HG03520 (cell line): ENCODE measurements at regions not wholly inside any gene's neighbourhood (a gene's known extent, or its start where the extent isn't known, plus 50 kb on each side); places are given as distances from the start of the nearest gene placed in this dataset.
"Not testable (repeated sequence)": the region's sequence is repeated elsewhere in the genome, so short reads cannot be mapped to it uniquely, and the experiment has no call there.

Experiments
- ATAC-seq: cut with Tn5 transposase; IDR thresholded peaks from one replicate; pipeline ENCODE4 v1.9.1; 2021; ENCODE audit warnings: mild to moderate bottlenecking, moderate library complexity; ENCODE audit not compliant: unreplicated experiment

DNA sequence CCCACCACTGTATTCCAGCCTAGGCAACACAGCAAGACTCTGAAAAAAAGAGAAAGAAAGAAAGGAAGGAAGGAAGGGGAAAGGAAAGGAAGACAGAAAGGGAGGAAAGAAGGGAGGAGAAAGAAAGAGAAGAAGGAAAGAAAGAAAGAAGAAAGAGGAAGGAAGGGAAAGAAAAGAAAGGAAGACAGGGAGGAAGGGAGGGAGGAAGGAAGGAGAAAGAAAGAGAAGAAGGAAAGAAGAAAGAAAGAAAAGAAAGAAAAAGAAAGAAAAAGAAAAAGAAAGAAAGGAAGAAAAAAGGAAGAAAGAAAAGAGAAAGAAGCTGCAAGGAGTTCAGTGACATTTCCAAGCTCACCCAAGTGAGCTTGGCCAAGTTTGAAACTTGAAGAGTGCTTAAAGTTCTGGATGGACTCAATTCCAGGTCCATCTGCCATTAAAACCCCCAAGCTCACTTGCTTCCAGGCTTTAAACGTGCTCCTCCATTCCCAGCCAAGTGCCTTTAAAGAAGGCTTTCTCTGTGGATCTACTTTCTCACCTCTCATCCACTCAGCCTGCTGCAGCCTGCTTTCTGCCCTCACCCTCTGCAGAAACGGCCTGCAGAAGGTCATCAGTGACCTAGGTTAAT is 101.5 kb downstream of the VCPKMT start:
- no peak for ATAC-seq

GRCh38 chr14:50015716-50016115 is 100.7 kb downstream of the VCPKMT start:
- no peak for ATAC-seq

GRCh38 chr14:50018201-50018932 is 98.0 kb downstream of the VCPKMT start:
- no peak for ATAC-seq

GRCh38 chr14:50018933-50019210 is 97.5 kb downstream of the VCPKMT start:
- no peak for ATAC-seq

DNA sequence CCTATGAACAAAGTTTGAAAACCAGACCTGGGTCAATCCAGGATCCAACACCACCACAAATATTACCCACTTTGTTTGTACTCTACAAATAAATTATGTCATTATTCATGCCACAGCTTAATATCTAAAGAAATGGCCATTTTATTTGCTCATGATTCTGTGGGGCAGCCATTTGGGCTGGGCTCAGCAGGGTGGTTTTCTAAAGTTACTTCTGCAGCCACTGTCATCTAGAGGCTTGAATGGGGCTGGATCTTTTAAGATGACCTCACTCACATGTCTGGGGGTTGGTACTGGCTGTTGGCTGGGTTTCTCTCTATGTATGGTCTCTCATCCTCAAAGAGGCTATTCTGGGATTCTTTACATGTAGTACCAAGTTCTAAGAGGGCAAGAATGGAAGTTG is 96.2 kb downstream of the VCPKMT start:
- no peak for ATAC-seq

DNA sequence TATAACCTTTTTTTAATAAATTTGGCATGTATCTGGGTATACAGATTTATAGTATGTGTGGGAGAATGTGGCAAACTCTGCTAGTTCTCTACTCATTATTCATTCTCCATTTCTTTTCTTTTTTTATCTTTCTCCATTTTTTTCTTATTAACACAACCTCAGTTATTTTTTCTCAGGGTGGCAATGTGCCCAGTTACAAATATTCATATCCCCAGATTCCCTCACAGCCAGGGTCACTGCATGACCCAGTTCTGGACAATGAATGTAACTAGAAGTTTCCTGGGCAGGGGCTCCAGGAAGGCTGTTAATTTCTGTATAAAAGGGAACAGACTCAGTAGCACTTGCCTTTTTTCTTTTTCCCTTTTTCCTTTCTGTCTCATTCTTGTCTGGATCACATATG is 95.6 kb downstream of the VCPKMT start:
- no peak for ATAC-seq

GRCh38 chr14:50021261-50022031 is 94.9 kb downstream of the VCPKMT start:
- no peak for ATAC-seq

DNA sequence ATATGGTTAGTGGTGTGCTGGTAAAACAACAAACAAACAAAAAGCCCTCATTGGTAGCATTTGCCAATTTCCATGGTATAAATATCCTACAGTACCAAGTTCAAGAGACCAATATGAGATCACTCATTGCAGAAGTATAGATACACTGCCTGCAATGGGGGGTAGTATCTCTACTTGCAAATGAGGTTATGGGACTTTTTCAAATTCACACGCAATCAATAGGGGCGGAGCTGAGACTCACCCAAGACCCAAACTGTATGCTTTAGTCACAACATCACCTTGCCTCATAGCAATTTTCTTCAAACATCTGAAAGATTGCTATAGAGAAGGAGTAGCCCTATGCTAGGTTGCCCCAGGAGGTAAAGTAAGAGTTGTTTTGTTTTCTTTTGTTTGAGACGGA is 93.7 kb downstream of the VCPKMT start:
- no peak for ATAC-seq

DNA sequence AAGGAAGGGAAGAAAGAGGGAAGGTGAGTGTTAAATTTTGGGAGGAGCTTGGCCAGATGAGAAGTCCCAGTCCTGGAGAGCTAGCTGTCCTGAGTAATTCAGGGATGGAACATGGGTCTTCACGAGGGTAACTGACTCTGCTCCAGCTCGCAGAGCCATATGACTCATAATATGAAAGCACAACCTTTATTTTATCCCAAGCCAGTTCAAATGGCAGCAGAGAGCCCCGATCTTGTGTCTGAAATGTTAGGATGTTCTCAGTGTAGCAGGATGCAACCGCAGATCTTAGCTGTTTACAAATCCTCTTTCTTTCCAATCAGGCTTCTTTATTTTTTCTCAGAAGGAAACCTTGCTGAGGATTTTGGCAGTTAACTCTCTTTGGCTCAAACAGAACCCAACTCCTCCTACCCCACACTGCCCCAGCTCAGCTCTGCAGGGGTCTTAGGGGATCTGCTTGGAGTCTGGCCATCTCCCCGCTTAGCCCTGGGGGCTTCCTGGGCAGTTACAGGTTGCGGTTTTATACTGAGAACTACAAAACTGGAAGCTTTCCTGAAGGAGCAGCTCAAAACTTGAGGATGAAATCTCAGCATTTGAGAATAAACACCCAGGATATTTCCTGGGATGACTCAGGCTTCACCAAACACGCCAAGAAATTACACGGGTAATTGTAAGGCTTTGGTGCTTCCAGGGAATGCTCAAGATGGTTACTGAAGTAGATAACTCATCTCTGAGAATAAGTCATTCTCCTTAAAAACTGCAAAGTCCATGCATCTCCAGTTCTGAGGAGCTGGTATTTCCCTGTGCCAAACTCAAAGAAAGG is 92.5 kb downstream of the VCPKMT start:
- no peak for ATAC-seq

DNA sequence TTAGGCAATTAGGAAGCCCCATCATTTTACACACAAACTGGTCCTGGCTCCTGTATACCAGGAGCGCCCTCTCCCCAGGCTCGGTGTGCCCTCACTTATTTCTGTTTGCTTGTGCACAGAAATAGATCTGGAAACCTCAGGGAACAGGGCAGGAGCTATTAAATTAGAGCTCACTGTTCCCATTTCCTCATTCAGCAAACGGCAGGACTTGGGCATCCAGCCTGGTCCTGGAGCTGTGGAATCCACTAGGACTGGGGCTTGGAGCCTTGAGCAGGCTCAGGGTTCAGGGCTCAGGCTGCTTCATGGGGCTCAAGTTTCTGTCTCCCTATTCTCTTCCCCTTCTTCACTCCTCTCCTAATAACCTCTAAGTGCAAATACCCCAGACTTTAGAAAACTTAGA is 91.3 kb downstream of the VCPKMT start:
- no peak for ATAC-seq

- no peak for ATAC-seq
Measured at GRCh38 chr14:50025776-50026175, 90.6 kb downstream of the VCPKMT start.

GRCh38 chr14:50026396-50026795 is 90.0 kb downstream of the VCPKMT start:
- ATAC-seq, result no peak

DNA sequence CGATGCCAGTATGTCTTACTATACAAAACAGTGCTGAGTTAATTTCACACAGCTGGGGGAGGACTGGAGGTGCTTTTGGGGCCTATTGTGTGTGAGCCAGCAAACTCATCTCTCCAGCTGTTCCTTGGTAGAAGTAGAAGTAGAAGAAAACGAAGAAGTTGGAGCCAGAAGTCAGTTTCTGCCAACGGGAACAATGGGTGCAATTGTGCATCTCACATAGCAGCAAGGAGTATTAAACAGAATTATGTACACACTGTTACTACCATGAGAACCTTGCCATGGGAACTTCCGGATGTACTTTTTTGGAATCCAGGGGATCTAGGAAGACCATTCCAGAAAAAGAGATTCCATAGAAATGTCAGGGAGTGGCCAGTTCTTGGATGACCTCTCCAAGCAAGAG is 88.6 kb downstream of the VCPKMT start:
- no peak for ATAC-seq

DNA sequence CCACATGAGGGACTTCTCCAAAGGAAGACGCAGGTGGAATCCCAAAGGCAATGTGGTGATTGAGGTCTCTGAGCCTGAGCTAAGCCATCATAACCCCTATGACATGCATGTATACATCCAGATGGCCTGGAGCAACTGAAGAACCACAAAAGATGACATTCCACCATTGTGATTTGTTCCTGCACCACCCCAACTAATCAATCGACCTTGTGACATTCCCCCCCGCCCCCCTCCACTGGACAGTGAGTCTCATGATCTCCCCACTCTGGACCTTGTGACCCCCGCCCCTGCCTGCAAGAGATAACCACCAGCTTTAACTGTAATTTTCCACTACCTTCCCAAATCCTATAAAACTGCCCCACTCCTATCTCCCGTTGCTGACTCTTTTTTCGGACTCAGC is 87.9 kb downstream of the VCPKMT start:
- no peak for ATAC-seq

- no peak for ATAC-seq
Measured at GRCh38 chr14:50030036-50030435, 86.3 kb downstream of the VCPKMT start.

DNA sequence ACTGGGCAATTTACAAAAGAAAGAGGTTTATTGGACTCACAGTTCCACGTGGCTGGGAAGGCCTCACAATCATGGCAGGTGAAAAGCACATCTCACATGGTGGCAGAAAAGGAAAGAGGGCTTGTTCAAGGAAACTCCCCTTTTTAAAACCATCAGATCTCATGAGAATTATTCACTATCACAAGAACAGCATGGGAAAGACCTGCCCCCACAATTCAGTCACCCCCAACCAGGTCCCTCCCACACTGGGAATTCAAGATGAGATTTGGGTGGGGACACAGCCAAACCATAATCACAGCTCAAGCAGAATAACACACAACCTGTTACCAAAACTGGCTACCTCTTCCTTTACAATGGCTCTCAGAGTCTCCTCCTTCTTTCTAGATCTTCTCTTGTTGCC is 85.5 kb downstream of the VCPKMT start:
- not testable (repeated sequence) for ATAC-seq

DNA sequence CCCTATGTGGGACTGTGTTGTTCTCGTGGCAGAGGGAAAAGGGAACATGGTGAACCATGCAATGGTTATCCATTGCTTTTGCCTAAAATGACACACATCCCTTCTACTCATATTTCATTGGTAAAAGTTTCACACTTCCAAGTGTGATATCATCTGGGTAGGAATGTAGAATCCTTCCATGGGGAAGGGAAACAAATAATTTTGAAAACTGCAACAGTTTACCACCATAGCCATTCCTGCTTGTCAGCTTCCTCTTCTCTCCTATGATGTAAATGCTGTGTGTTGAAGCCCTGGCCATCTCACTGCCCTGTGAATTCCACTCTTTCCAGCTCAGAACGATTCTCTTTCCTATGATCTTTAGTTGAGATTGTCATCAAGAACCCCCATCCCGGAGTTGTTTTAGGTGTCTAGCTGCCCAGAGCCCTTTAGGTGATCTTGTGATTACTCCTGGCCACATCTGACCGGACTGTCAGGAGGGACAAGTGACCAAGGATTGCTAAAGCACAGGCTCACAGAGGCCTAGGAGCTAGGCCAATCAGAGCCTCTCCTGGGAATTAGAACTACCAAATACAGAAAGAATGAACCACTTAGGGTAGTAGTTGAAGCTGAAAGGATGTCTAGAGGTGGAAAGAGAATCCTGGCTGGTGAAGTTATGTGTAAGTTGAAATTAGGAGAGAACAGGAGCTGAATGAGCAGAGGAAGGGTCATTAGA is 84.6 kb downstream of the VCPKMT start:
- ATAC-seq, result no peak

DNA sequence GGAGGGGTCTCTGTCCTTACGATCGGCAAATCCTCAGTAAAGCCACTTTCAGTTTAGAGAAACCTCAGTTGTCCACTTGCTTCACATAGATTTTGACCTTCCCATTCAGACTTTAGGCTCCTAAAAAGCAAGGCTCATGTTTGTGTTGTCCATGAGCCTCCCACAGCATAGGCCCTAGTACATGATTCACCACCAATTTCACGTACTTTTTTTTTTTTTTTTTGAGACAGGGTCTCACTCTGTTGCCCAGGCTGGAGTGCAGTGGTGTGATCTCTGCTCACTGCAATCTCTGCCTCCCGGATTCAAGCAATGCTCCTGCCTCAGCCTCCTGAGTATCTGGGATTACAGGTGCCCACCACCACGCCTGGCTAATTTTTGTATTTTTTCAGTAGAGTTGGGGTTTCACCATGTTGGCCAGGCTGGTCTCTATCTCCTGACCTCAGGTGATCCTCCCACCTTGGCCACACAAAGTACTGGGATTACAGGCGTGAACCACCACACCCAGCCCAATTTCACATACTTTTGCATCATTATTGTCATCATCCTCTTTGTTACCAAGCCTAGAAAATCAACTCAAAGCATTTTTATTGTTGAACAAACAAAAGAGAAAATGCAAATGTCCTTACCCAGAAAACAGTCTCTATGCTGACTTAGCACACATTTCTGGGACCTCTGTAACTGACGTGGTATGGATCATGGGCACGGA is 83.8 kb downstream of the VCPKMT start:
- not testable (repeated sequence) for ATAC-seq

DNA sequence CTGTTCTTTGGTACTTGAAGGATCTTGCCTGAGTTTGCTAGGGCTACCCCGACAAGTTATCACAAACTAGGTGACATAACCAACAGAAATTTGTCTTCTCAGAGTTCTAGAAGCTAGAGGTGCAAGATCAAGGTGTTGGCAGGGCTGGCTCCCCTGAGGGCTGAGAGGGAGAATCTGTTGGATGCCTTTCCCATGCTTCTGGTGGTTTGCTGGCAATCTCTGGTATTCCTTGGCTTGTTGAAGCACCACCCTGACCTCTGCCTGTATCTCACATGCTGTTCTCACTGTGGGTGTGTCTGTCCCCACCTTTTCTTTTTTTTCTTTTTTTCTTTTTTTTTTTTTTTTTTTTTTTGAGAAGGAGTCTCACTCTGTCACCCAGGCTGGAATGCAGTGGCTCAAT is 81.2 kb downstream of the VCPKMT start:
- ATAC-seq, result no peak

DNA sequence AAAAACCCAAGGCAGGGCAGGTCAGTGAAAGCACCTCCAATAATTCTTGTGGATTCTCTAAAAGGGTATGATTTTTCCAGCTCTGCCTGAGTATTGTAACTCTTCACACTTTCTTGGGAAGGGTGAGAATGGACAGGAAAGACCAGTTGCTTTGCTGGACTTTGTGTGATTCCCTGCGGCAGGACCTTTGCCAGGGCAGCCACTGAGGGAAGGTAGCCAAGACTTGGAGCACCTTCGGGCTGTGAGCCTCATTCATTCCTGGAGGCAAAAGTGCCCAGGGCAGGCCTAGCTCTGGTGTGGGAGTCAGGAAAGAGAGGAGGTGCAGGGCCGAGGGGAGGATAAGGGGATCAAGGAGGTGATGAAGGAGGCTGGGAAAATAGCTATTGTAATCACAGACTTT is 80.2 kb downstream of the VCPKMT start:
- no peak for ATAC-seq
